ENCODE measurements at regions not wholly inside any gene's neighbourhood (a gene's known extent, or its start where the extent isn't known, plus 50 kb on each side); places are given as distances from the start of the nearest gene placed in this dataset.

- no peak for TF ChIP-seq EZH2 (IDR thresholded peaks at IDR 0.05)
- TF ChIP-seq CTCF (IDR thresholded peaks at IDR 0.05) = no peak
Measured at GRCh38 chr9:36744678-36745077, 172.0 kb downstream of the MELK start.

All from neural progenitor cell (in vitro differentiated cells).